Prostate gland (tissue), 2 donors: ENCODE measurements at regions not wholly inside any gene's neighbourhood (a gene's known extent, or its start where the extent isn't known, plus 50 kb on each side); places are given as distances from the start of the nearest gene placed in this dataset.

Experiments used
- POLR2A ChIP-seq: fragments of 450-650 bp; IDR thresholded peaks from one replicate; pipeline ENCODE4 v1.6.1; 2016; ENCODE audit warnings: antibody characterized with exemption, mild to moderate bottlenecking
- TF ChIP-seq, protein P1 (sequence below), 4 experiments: fragments of 200-600 bp in 2 of 4; fragments of 450-650 bp in 2 of 4; sonication (generic) in 2 of 4; IDR thresholded peaks; 1 replicate in 3 of 4; 2 replicates in 1 of 4; pipeline ENCODE4 v1.5.1; 2016 to 2019; ENCODE audit warnings: antibody characterized with exemption in 4 of 4, mild to moderate bottlenecking in 2 of 4, moderate library complexity in 2 of 4

GRCh38 chr19:57037556-57037955 is 82.2 kb upstream of the USP29 start:
- TF ChIP-seq, protein P1, sequence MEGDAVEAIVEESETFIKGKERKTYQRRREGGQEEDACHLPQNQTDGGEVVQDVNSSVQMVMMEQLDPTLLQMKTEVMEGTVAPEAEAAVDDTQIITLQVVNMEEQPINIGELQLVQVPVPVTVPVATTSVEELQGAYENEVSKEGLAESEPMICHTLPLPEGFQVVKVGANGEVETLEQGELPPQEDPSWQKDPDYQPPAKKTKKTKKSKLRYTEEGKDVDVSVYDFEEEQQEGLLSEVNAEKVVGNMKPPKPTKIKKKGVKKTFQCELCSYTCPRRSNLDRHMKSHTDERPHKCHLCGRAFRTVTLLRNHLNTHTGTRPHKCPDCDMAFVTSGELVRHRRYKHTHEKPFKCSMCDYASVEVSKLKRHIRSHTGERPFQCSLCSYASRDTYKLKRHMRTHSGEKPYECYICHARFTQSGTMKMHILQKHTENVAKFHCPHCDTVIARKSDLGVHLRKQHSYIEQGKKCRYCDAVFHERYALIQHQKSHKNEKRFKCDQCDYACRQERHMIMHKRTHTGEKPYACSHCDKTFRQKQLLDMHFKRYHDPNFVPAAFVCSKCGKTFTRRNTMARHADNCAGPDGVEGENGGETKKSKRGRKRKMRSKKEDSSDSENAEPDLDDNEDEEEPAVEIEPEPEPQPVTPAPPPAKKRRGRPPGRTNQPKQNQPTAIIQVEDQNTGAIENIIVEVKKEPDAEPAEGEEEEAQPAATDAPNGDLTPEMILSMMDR (IDR thresholded peaks at IDR 0.05) = no peak
- no peak for TF ChIP-seq POLR2A
